OCI-LY1 (cell line): ENCODE measurements at regions not wholly inside any gene's neighbourhood (a gene's known extent, or its start where the extent isn't known, plus 50 kb on each side); places are given as distances from the start of the nearest gene placed in this dataset.

Experiments
- H2AFZ ChIP-seq: fragments of 200-600 bp; sonication (generic), shearing (Covaris generic); 2 replicates; pipeline ENCODE4 v1.6.0; 2014; ENCODE audit warnings: antibody characterized with exemption, mild to moderate bottlenecking, low read length
- H3F3A ChIP-seq: fragments of 200-600 bp; sonication (generic), shearing (Covaris generic); 2 replicates; pipeline ENCODE4 v1.6.0; 2014; ENCODE audit warnings: mild to moderate bottlenecking, antibody characterized with exemption, low read length, moderate library complexity; ENCODE audit not compliant: insufficient read depth
- H3K27ac ChIP-seq: fragments of 200-600 bp; sonication (generic); 2 replicates; pipeline ENCODE4 v1.5.1; 2014; ENCODE audit warnings: low read length, mixed run types, mild to moderate bottlenecking, low read depth; ENCODE audit not compliant: poor library complexity, severe bottlenecking
- H3K27me3 ChIP-seq: fragments of 200-600 bp; sonication (generic); 2 replicates; pipeline ENCODE4 v1.6.0; 2014; ENCODE audit warnings: antibody characterized with exemption, mild to moderate bottlenecking, low read length, moderate library complexity; ENCODE audit not compliant: insufficient read depth
- H3K36me3 ChIP-seq: fragments of 200-600 bp; sonication (generic); 2 replicates; pipeline ENCODE4 v1.6.1; 2014; ENCODE audit warnings: mild to moderate bottlenecking, antibody characterized with exemption, low read length, moderate library complexity, mixed read lengths; ENCODE audit not compliant: insufficient read depth
- H3K4me1 ChIP-seq: fragments of 200-600 bp; sonication (generic); 2 replicates; pipeline ENCODE4 v1.5.1; 2014; ENCODE audit warnings: mild to moderate bottlenecking, low read length, moderate library complexity; ENCODE audit not compliant: insufficient read depth, severe bottlenecking
- H3K4me2 ChIP-seq: fragments of 200-600 bp; sonication (generic), shearing (Covaris generic); 2 replicates; pipeline ENCODE4 v1.6.1; 2014; ENCODE audit warnings: low read length
- H3K4me3 ChIP-seq: fragments of 200-600 bp; sonication (generic); 2 replicates; pipeline ENCODE4 v1.5.1; 2014; ENCODE audit warnings: low read length, low read depth, mild to moderate bottlenecking, mixed read lengths; ENCODE audit not compliant: poor library complexity, severe bottlenecking
- H3K79me2 ChIP-seq: fragments of 200-600 bp; shearing (Covaris generic); 2 replicates; pipeline ENCODE4 v1.6.1; 2016; ENCODE audit warnings: mixed run types, low read length, mixed read lengths; ENCODE audit not compliant: insufficient read depth
- H3K9ac ChIP-seq: fragments of 200-600 bp; sonication (generic), shearing (Covaris generic); 2 replicates; pipeline ENCODE4 v1.6.1; 2014; ENCODE audit warnings: mild to moderate bottlenecking, low read length, mixed read lengths
- H3K9me2 ChIP-seq: fragments of 200-600 bp; sonication (generic), shearing (Covaris generic); 2 replicates; pipeline ENCODE4 v1.6.1; 2014; ENCODE audit warnings: low read depth, mild to moderate bottlenecking, low read length, mixed read lengths
- H3K9me3 ChIP-seq: fragments of 200-600 bp; shearing (Covaris generic); 2 replicates; pipeline ENCODE4 v1.6.1; 2014; ENCODE audit warnings: low read length, mixed read lengths
- H4K20me1 ChIP-seq: fragments of 200-600 bp; sonication (generic), shearing (Covaris generic); 2 replicates; pipeline ENCODE4 v1.6.0; 2016; ENCODE audit warnings: mild to moderate bottlenecking, low read length; ENCODE audit not compliant: insufficient read depth
- EZH2 ChIP-seq: fragments of 200-600 bp; sonication (generic), shearing (Covaris generic); IDR thresholded peaks from 2 replicates; pipeline ENCODE4 v1.8.0; 2017; ENCODE audit warnings: borderline replicate concordance, mixed run types, mild to moderate bottlenecking, antibody characterized with exemption, low read length, moderate library complexity, mixed read lengths
- TF ChIP-seq, protein P1 (sequence below): fragments of 200-600 bp; sonication (generic), shearing (Covaris generic); IDR thresholded peaks from 2 replicates; pipeline ENCODE4 v1.5.1; 2017; ENCODE audit warnings: mild to moderate bottlenecking, antibody characterized with exemption, low read length, moderate library complexity, mixed read lengths

GRCh38 chr16:5835876-5836275 is 738.3 kb upstream of the EEF2KMT start:
- Histone ChIP-seq H3K4me2 (no peak overlapping the region), H3K36me3 (no peaks in the 10 kb centered on the region), H3K27me3 (peaks cover 6% of the 10 kb centered on the region; the same call in 1 of the 2 replicates), H2AFZ (no peak overlapping the region), H3F3A (no peaks in the 10 kb centered on the region), H4K20me1 (no peaks in the 10 kb centered on the region), H3K4me1 (no peaks in the 10 kb centered on the region), H3K9me2 (no peaks in the 10 kb centered on the region), H3K9ac (no peak overlapping the region), H3K79me2 (no peaks in the 10 kb centered on the region), H3K9me3 (no peaks in the 10 kb centered on the region), H3K4me3 (no peak overlapping the region), H3K27ac (no peak overlapping the region)
- no peak for TF ChIP-seq EZH2
- TF ChIP-seq, protein P1, sequence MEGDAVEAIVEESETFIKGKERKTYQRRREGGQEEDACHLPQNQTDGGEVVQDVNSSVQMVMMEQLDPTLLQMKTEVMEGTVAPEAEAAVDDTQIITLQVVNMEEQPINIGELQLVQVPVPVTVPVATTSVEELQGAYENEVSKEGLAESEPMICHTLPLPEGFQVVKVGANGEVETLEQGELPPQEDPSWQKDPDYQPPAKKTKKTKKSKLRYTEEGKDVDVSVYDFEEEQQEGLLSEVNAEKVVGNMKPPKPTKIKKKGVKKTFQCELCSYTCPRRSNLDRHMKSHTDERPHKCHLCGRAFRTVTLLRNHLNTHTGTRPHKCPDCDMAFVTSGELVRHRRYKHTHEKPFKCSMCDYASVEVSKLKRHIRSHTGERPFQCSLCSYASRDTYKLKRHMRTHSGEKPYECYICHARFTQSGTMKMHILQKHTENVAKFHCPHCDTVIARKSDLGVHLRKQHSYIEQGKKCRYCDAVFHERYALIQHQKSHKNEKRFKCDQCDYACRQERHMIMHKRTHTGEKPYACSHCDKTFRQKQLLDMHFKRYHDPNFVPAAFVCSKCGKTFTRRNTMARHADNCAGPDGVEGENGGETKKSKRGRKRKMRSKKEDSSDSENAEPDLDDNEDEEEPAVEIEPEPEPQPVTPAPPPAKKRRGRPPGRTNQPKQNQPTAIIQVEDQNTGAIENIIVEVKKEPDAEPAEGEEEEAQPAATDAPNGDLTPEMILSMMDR: no peak

GRCh38 chr16:5826332-5826731 is 728.7 kb upstream of the EEF2KMT start:
- no peaks in the 10 kb centered on the region for H3K9me3 ChIP-seq
- no peaks in the 10 kb centered on the region for H3K9me2 ChIP-seq
- no peak overlapping the region for H3K4me3 ChIP-seq
- no peaks in the 10 kb centered on the region for H3K79me2 ChIP-seq
- H3K27me3 ChIP-seq: no peaks in the 10 kb centered on the region
- H3K9ac ChIP-seq: no peak overlapping the region
- no peak overlapping the region for H3K4me2 ChIP-seq
- H3K36me3 ChIP-seq: no peaks in the 10 kb centered on the region
- H4K20me1 ChIP-seq: no peaks in the 10 kb centered on the region
- no peak for TF ChIP-seq EZH2
- TF ChIP-seq, protein P1: no peak
- H3K4me1 ChIP-seq: no peaks in the 10 kb centered on the region
- H3F3A ChIP-seq: no peaks in the 10 kb centered on the region
- no peak overlapping the region for H2AFZ ChIP-seq
- H3K27ac ChIP-seq: no peak overlapping the region

GRCh38 chr16:5820472-5820871 is 722.9 kb upstream of the EEF2KMT start:
- no peaks in the 10 kb centered on the region for H3K9me3 ChIP-seq
- no peak overlapping the region for H3K27ac ChIP-seq
- no peaks in the 10 kb centered on the region for H3K9me2 ChIP-seq
- H3K27me3 ChIP-seq: no peaks in the 10 kb centered on the region
- H3K4me2 ChIP-seq: no peak overlapping the region
- H3K4me1 ChIP-seq: no peaks in the 10 kb centered on the region
- no peaks in the 10 kb centered on the region for H4K20me1 ChIP-seq
- H2AFZ ChIP-seq: no peak overlapping the region
- H3K36me3 ChIP-seq: no peaks in the 10 kb centered on the region
- no peaks in the 10 kb centered on the region for H3F3A ChIP-seq
- TF ChIP-seq, protein P1: no peak
- TF ChIP-seq EZH2: no peak
- H3K9ac ChIP-seq: no peak overlapping the region
- no peaks in the 10 kb centered on the region for H3K79me2 ChIP-seq
- H3K4me3 ChIP-seq: no peak overlapping the region
